D341Med (cell line): ENCODE measurements at regions not wholly inside any gene's neighbourhood (a gene's known extent, or its start where the extent isn't known, plus 50 kb on each side); places are given as distances from the start of the nearest gene placed in this dataset.

Source experiments
- DNase-seq: peaks from one replicate; pipeline ENCODE4 v3.0.0; 2012; ENCODE audit warnings: low spot score

DNA sequence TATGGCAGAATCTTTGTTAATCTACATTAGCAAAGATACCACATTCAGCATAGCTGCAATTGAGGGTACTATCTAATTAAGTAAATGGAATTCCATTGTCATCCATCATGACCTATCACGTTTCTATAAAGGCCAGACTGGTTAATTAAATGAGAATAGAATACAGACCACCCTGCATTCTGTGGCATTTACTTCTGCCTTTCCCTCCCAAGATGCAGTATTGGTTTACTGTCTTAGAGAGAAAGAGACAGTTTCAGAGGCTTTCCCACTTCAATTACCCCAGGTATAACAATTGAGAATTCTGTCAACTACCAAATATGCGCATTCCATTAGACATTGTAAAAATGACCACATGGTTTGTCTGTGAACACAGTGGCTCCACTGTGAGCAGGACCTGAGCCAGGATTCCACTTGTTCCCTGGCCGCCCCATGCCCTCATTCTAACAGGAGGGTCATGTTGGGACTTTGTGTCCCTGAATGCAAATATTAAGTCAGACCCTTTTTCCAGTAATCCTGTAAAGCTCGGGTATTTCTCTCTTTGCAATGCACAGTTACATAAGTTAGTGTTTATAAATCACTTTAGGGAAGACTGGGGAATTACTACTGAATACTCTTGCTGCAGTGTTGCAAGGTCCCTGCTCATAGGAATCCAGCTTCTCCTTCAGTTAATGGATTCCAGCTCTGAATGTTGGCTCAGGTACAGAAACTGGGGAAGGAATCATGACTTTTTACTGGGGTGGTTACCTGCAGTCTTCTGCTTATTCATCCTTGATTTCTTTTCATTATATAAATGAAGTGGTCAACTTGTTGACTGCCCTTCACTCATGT, 261.0 kb downstream of the PDGFC start:
- no peak for DNase-seq

DNA sequence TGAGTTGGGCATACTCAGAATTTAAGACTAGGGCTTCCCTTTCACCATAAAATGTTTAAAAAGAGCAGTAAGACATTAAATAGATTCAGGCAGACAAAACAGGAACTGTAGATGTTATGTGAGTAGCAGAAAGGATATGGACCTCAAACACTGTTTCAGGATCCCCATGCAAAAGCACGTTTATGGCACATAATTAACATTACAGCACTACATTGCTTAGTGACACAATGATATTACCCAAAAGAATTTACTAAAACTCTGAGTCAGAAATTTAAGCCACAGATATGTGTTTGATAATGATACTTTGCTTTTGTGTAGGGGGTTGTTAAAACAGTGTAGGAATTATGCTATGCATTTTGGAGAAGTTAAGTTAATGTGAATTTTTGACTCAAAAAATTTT, 266.3 kb downstream of the PDGFC start:
- DNase-seq: no peak

DNA sequence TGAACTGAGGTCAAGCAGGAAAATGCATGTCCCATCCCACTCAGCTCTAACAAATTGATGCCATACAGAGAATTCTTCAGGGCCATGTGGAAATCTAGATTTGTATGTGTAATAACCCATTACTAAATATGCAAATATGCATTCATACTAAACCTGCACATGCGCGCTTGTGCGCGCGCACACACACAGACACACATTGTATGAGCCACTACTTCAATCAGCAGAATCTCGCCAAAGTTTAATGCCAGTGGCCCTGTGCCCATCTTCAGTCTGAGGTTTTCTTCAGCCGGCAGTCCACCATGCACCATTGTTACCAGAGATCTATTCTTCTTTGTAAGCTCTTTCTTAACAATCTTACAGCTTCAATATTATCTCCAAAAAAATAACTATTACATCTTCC, 276.4 kb downstream of the PDGFC start:
- no peak for DNase-seq

DNA sequence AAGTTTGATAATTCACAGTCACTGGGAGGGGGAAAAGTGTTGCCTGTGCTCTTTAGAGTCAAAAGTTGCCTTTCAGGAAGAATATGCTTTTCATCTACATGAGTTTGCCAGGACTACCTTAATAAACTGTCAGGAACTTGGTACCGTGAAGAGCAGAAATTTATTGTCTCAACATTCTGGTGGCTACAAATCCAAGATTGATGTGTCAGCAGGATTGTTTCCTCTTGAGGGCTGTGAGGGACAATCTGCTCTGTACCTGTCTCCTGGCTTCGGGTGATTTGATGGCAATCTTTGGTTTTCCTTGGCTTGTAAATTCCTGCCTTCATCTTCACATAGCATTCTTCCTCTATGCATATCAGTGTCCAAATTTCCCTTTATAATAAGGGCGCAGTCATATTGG, 277.2 kb downstream of the PDGFC start:
- no peak for DNase-seq

DNA sequence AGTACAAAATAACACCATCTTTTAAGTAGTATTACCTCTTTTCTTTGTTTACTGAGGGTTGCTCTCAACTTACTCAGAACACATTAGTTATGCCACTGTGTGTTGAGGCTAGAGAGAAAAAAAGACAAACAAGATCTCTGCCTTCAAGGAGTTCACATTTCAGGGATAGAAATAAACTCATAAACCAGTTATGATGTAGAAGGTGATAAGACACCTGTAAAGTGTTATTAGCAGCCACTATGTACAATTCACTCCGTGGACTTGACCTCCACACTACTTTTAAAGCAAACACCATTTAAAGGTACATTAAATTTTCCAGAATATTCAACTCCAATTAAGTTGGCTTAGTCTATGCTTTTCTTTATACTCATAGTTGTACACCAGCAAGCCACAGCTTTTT, 278.0 kb downstream of the PDGFC start:
- no peak for DNase-seq

DNA sequence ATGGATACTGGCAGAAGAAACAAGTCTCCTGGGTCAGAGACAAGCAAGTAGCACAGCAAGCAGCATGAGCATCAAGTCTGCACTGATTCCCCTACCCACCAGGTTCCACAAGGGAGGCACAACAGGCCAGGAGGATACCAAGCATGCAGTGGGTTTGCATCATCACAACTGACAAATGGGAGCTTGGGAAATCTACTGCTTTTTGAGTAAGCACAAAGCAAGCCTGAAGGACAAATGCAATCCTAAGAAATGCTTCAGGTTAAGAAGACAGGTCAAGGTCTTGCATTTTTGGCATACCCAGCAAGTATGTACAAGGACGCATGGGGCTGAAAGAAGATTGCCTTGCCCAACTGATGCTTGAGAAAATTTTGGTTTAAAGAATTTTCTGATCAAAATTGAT, 279.6 kb downstream of the PDGFC start:
- no peak for DNase-seq

DNA sequence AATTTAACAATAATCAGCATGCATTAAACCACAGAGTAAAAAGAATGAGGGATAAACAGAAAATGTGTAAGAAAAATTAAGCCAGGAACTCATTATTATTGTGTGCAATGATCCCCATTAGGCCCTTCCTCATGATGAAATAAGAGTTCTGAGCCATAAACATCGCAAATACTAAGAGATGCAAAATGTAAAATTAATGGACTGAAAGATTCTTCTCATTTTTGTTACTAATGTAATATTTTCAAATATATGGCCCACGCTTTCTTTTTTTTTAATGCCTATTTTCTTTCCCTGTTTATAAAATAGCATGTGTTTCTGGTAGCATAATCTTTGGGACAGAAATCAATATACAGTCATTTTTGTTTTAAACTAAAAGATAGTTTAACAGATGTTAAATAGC, 281.0 kb downstream of the PDGFC start:
- no peak for DNase-seq

DNA sequence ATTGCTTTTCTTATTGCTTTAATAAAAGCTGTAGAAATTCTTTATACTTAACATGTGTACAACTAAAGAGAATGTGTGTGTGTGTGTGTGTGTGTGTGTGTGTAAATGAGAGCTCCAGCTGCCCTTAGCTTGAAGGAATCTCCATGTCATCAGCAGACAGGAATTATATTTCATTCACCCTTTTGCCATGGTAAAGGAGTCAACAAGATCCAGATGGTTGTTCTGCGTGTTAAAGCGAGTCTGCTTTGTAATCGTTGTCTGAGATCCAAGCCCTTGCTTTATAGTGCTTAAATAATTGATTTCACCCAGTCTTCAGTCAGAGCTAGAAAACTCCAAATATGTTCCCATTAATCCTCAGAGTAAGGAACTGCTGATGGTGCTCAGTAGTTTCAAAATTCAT, 285.5 kb downstream of the PDGFC start:
- DNase-seq: no peak

DNA sequence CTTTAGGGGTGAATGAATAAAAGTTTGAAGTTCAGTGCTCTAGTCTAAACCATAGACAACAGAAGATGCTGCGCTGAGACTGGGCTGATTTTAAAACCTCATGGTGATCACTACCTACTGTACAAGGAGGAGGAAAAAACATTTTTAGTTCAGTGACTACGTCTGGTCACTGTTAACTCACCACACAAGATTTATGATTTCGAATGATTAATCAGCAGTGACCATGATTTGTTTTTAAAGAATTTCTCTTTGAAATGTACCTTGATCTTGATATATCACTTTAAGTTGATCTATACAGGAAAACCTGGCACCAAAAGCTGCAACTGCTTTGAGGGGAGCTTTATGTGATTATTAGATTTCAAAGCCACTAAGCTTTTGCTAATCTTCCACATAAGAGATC, 286.3 kb downstream of the PDGFC start:
- no peak for DNase-seq

DNA sequence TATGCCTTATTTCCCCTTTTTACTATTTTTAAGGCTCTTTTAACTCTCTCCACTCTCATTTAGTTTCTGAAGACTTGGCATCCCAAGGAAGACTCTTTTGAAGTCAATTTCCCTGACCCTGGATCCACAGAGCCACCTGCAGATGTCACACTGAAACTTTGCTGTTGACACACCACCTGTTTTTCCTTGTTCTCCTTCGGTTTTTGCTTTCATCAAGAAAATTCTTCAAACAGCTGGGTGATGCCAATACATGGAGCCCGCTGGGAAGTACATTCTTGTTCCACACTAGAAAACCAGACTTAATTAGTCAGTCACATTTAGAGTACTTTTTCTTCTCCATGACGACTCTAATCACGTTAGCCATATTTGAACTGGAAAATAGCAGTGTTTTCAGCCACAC, 293.9 kb downstream of the PDGFC start:
- no peak for DNase-seq

DNA sequence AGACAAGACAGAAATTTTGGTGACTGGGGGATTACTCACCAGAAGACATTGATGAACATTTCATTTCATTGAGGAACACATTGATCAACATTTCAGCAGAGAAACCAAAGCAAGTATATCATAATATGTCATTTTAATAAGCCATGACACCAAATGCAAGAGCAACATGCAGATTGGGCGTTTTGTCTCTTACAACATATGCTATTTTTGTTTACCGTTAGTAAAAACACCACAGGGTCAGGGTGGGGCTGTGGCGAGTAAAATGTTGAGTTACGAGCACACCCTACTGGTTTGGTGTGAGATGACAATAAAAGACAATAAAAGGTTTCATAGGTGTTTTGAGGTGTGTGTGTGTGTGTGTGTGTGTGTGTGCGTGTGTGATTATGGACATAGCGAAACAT, 294.5 kb downstream of the PDGFC start:
- DNase-seq: peak; percentile 55

DNA sequence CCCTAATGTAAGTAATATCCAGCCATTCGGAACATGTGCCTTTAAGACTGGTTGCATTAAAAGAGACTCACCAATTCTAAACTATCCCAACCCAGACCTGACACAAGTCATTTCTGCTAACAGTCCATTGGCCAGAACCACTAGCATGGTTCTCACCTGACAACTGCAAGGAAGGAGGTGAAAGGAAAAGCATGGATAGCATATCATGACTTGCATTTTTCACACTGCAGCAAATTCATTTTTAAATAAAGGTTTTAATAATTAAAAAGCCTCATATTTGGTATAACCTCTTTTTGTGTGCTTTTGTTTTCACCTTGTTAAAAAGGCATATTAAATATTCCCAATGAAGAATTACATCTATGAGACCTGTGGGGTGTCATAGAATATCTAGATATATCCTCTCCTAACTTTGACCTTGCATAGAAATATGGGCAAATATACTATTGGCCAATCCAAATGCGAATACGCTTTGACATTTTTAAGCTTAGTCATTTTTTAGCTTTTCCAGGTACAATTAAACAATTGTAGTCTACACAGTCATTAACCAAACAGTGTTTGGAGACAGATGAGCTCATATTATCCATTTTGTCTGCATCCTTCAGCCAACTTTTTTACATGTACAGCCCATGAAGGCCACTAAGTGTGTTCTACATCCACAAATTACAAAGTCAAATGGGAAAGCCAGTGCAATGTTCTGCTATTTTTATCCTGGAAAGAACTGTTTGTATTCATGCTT, 295.3 kb downstream of the PDGFC start:
- no peak for DNase-seq

DNA sequence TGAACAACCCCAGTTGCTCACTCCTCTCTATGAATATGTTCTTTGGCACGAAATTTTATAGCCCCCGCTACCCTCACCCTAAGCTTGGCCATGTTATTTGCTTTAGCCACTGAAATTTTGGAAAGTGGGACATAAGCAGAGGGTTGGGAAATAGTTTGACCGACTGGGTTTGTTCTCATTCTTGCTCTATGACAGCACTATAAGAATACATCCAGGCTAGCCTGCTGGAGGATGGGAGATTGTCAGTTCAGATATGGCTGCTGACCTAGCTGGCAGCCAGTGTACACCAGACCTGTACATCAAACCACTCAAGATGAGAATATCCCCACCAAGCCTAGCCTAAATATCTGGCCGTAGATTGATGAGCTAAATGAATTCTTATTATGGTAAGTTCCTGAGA, 298.1 kb downstream of the PDGFC start:
- DNase-seq: no peak

DNA sequence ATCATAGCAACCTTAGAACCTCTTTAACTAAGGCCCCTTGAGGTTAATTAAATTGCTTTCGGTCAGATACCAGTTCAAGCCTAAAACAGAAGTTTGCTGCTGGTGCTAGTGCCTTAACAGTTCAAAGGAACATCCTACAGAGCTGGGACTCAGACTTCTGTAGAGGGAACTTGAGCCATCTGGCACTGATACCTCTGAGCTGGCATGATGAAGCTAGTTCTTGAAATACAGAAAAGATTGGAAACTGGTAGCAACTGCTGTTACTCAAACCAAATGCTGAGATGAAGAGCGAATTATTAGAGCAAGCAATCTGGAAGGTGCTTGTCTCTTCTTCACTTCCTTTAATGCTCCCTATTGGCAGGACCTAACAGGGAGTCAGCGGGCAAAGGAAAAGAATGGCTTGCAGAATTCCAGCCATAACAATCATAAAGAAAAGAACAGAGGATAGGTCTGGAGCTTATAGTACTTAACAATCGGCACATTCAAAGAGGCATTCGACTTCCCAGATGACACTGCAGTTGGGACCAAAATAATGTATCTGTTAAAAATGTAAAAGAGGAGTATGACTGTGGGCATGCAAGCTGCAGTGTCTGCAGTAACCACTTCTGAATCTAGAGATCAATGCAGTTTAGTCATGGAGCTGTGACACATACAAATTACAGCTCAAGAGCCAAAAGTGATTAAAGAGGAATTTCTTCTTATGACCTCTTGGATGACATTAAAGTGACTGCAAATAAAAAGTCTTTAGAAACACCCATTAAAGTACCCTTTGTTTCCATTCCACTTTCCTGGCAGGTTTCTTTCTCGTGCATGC, 298.9 kb downstream of the PDGFC start:
- no peak for DNase-seq

DNA sequence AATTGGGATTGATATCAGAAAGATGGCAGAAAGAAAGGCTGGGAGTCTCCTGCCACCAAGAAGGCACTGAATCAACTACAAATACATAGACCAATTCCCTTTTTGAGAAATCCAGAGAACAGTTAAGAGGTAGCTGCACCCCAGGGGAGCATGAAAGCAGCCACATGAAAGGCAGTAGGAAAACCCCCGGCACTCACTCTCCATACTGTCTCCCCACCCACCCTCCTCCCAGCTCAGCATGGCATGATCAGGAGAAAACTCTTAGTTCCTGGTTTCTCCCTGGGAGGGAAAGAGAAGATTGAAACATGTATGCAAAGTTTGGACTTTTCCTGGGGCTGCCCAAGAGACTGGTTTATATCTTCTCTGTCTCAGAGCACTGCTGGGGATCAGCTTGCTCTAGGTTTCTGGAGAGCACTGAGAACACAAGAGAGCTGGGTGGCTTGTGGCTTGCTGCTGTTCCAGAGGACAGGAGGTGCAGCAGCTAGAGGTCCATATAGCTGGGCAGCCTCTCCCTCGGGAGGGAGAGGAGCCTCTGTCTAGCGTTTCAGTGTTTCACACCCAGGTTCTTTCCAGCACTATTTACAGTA, 305.7 kb downstream of the PDGFC start:
- no peak for DNase-seq

DNA sequence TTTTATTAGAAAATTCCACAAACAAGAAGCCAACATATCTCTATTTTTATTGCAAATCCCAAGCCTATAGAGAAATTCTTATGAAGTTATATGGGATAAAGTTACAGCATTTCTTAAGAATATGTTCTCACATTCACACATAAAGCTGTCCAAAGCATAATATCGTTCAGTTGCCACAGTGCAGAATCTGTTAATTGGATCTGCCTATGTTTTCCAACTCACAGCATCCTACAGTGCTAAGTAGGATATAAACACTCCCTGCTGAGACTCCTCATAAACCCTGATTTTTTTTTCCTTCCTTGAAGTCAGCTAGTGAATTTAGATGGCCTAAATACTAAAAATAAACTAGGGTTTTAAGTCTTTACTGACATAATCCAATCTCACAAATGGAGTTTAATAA, 307.9 kb downstream of the PDGFC start:
- peak; percentile 36 for DNase-seq

DNA sequence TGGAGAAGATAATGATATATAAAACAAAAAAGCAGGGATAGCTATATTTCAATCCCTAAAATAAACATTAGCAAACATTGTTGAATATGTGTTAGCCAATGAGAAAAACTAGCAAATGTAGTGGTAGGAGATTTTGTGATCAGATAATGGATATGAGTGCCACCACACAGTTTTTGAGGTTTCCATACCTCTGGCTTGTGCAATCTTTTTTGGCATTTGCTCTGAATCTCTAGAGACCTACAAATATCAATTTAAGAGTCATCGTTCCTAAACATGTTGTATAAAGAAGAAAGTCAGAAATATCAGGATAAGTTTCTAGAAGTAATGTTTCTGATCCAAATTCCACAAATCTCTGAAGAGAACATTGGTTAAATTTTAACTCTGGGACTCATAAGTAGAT, 308.7 kb downstream of the PDGFC start:
- no peak for DNase-seq

DNA sequence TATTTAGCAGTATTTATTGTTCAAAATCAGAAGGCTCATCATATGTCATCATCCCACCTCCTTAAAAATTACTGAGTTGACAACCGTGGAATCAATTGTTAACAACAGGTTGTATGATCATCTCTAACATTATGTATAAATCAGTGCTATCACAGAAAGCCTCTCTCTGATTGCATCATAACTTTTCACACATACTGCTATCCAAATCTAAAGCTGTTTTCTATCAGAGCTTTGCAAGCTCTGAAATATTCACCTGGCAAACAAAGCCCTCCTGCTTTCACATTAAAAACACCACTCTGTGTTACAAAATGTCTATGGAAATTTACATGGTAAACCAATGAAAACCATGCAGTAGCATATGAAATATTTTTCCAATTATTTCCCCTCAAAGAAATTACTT, 310.0 kb downstream of the PDGFC start:
- DNase-seq: no peak

DNA sequence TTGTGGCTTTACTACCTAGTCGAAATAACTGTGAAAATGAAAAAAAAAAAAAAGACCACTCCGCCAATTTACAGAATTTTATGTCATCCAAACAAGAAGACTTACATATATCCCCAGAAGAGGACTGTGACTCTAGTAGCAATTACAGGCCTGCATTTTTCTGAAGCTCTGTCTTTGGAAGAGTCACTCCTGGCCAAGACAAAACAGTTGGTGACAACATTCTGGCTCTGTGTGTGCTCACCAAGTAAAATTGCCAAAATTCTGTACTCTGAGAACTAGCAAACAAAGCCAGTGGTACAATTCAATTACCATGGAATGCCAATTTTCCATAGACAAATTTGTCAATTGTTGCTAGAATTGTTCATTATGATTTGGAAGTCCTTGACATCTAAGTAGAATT, 311.1 kb downstream of the PDGFC start:
- no peak for DNase-seq

DNA sequence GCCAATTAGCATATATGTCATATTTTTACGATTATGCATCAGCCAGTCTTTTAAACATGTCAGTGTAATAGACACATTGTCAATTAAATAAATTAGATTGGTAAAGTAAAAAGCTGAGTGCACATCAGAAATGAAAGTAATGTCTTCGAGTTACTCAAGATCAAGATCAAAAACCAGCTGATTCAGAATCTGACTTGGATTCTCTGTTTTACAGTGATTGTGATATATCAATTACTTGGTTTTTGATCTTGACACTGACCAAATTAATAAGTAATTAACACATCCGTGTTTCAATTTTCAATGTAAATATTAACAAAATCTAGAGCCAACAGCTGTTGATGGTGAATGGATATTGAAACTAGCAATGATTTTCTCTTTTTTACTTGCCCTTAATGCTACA, 311.6 kb downstream of the PDGFC start:
- DNase-seq: no peak

DNA sequence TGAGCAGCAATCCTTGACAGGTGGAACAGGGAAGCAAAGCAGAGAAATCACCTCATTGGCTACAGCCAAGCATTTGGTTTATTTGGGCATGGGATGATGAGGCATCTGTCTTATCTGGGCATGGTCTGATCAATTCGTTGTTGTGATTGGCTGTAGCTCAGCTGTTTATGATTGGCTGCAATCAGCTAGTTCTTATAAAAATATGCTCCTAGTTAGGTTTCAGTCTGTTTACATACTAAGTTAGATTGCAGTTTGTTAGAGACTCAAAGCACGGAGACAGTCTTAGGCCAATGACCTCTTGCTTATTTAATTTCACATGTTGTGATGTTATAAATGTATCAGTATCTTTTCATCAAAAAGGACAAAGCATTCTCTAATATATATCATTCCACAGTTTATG, 312.0 kb downstream of the PDGFC start:
- no peak for DNase-seq

DNA sequence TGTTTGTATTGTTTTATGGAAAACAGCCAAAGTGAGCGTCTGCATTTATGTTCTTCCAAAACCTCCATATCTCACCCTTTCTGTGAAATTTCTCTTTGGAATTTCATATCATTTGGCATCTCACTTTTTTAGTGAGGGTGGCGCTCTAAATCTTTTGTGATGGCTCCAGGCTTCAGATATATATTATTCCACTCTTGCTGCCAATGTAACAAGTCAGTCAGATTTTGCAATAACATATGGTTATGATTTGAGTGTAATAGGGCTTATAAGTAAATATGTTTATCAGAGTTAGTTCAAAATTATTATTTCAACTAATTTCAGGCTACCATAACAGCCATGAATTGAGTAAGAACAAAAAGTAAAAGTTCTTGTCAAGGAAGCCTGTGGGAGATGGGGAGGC, 314.7 kb downstream of the PDGFC start:
- DNase-seq: no peak

DNA sequence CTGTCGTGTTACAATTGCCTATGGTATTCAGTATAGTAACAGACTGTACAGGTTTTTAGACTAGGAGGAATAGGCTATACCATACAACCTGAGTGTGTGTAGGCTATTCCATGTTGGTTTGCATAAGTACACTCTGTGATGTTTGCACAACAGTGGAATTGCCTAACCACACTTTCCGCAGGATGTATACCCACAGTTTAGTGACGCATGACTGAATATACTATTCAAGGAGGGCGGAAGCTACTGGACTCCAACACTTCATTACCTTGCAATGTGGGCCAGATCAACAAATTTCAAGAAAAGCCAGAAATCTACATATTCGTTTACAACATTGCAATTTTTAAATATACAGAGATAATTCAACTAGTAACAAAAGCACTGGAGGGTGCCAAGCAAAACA, 317.2 kb downstream of the PDGFC start:
- no peak for DNase-seq
